Skeletal muscle tissue (tissue), 3 donors: ENCODE measurements at regions not wholly inside any gene's neighbourhood (a gene's known extent, or its start where the extent isn't known, plus 50 kb on each side); places are given as distances from the start of the nearest gene placed in this dataset.

Experiments used
- H3K27ac ChIP-seq: one replicate; pipeline ENCODE4 v1.7.0; 2013; ENCODE audit warnings: mild to moderate bottlenecking, low read depth, low read length, inconsistent platforms
- H3K27me3 ChIP-seq, 3 donors: one replicate each; pipeline ENCODE4 v1.7.0; 2013; ENCODE audit warnings: low read length in 3 of 3; ENCODE audit not compliant: control insufficient read depth in 3 of 3, insufficient read depth in 3 of 3
- H3K36me3 ChIP-seq, 3 donors: one replicate each; pipeline ENCODE4 v1.7.0; 2013; ENCODE audit warnings: low read length in 3 of 3; ENCODE audit not compliant: control insufficient read depth in 3 of 3, insufficient read depth in 3 of 3
- H3K4me1 ChIP-seq, 3 donors: one replicate each; pipeline ENCODE4 v1.7.0; 2013; ENCODE audit warnings: low read length in 3 of 3, mild to moderate bottlenecking in 3 of 3; ENCODE audit not compliant: control insufficient read depth in 3 of 3, insufficient read depth in 3 of 3
- H3K4me3 ChIP-seq, 3 donors: one replicate each; pipeline ENCODE4 v1.7.0; 2013; ENCODE audit warnings: low read length in 3 of 3
- H3K9ac ChIP-seq, 3 donors: one replicate each; pipeline ENCODE4 v1.7.0; 2013; ENCODE audit warnings: low read length in 3 of 3, mild to moderate bottlenecking in 3 of 3, moderate library complexity in 2 of 3, low read depth in 1 of 3
- H3K9me3 ChIP-seq, 3 donors: one replicate each; pipeline ENCODE4 v1.7.0; 2013; ENCODE audit warnings: low read length in 3 of 3; ENCODE audit not compliant: control insufficient read depth in 3 of 3
- donor health status: Osteomylitis.

GRCh38 chr14:40758076-40758475 is 848.6 kb upstream of the LRFN5 start:
- H3K9ac ChIP-seq = no peak overlapping the region
- H3K27me3 ChIP-seq = no peaks in the 10 kb centered on the region
- H3K9me3 ChIP-seq = peaks cover 0 to 2% (median 0%) of the 10 kb centered on the region in 3 donors
- H3K4me1 ChIP-seq = no peaks in the 10 kb centered on the region
- no peaks in the 10 kb centered on the region for H3K36me3 ChIP-seq
- H3K4me3 ChIP-seq = no peak overlapping the region
- H3K27ac ChIP-seq = no peak overlapping the region

- no peaks in the 10 kb centered on the region for H3K36me3 ChIP-seq
- H3K4me1 ChIP-seq = no peaks in the 10 kb centered on the region
- no peak overlapping the region for H3K4me3 ChIP-seq
- H3K9me3 ChIP-seq = peaks cover 0 to 2% (median 0%) of the 10 kb centered on the region in 3 donors
- H3K27ac ChIP-seq = no peak overlapping the region
- no peak overlapping the region for H3K9ac ChIP-seq
- no peaks in the 10 kb centered on the region for H3K27me3 ChIP-seq
These were observed 849.2 kb upstream of the LRFN5 start for GRCh38 chr14:40757376-40757950.

DNA sequence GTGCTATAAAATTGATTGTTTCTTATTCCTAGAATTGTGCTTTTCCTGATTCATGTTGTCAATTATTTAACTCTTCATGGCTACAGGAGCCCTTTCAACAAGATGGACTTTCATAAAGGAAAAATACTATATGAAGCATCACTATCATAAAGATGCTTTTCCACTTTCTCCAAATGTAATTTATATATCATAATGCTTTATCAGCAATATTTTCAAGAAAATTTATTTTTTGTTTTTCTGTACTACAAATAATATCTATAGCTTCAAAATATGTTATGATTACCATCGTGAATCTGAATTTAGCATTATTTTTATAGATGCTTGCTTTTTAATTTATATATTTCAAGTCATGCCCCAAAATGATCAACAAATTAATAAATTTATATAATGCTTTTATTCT is 873.5 kb upstream of the LRFN5 start:
- no peaks in the 10 kb centered on the region for H3K4me1 ChIP-seq
- H3K9me3 ChIP-seq = no peaks in the 10 kb centered on the region
- H3K4me3 ChIP-seq = no peak overlapping the region
- H3K9ac ChIP-seq = no peak overlapping the region
- no peaks in the 10 kb centered on the region for H3K36me3 ChIP-seq
- no peaks in the 10 kb centered on the region for H3K27me3 ChIP-seq
- H3K27ac ChIP-seq = no peak overlapping the region

DNA sequence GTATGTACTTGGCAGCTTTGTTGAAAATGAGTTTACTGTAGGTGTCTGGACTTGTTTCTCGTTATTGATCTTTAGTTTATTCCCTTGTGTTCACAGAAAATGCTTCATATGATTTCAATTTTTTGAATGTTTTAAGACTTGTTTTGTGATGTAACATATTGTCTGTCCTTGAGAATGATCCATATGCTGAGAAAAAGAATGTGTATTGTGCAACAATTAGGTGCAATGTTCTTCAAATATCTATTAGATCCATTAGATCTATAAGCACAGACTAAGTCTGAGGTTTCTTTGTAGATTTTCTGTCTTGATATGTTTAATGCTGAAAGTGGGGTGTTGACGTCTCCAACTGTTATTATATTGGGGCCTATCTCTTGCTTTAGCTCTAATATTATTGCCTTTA is 879.6 kb upstream of the LRFN5 start:
- H3K4me1 ChIP-seq = no peaks in the 10 kb centered on the region
- H3K27me3 ChIP-seq = no peaks in the 10 kb centered on the region
- no peaks in the 10 kb centered on the region for H3K36me3 ChIP-seq
- H3K4me3 ChIP-seq = no peak overlapping the region
- H3K9ac ChIP-seq = no peak overlapping the region
- no peak overlapping the region for H3K27ac ChIP-seq
- peaks cover 0 to 7% (median 0%) of the 10 kb centered on the region in 3 donors for H3K9me3 ChIP-seq

- H3K4me1 ChIP-seq = no peaks in the 10 kb centered on the region
These were observed 893.3 kb upstream of the LRFN5 start for GRCh38 chr14:40713387-40713786.

DNA sequence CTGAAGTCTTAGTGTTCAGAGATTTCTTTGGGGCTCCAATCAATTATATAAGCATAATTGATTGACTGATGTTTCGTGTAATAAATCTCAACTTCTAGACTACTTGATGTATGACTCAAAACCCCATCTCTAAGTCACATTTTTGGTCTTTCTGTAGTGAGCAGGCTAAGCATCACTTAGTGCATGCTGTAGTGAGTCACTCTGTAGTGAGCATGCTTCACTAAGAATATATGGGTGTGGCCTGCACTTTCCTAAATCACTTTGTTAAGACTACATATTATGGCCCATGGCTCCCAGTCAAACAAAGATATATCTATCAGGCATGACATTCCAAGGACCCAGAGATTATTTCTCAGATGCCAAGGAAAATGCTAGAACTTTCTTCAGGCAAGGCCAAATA is 909.4 kb upstream of the LRFN5 start:
- Histone ChIP-seq H3K36me3 (no peaks in the 10 kb centered on the region), H3K9ac (no peak overlapping the region), H3K9me3 (no peaks in the 10 kb centered on the region)

More at GRCh38 chr14:40713387-40713786, 893.3 kb upstream of the LRFN5 start:
- no peaks in the 10 kb centered on the region for H3K9me3 ChIP-seq
- H3K27me3 ChIP-seq = no peaks in the 10 kb centered on the region
- H3K36me3 ChIP-seq = no peaks in the 10 kb centered on the region
- H3K4me3 ChIP-seq = no peak overlapping the region
- no peak overlapping the region for H3K9ac ChIP-seq
- H3K27ac ChIP-seq = no peak overlapping the region

GRCh38 chr14:40694023-40694422 is 912.7 kb upstream of the LRFN5 start:
- Histone ChIP-seq H3K36me3 (no peaks in the 10 kb centered on the region), H3K9me3 (no peaks in the 10 kb centered on the region), H3K27ac (no peak overlapping the region), H3K27me3 (no peaks in the 10 kb centered on the region), H3K9ac (no peak overlapping the region), H3K4me1 (no peaks in the 10 kb centered on the region), H3K4me3 (no peak overlapping the region)

More for the DNA sequence above, 909.4 kb upstream of the LRFN5 start:
- no peak overlapping the region for H3K4me3 ChIP-seq
- H3K4me1 ChIP-seq = no peaks in the 10 kb centered on the region
- H3K27ac ChIP-seq = no peak overlapping the region
- no peaks in the 10 kb centered on the region for H3K27me3 ChIP-seq

DNA sequence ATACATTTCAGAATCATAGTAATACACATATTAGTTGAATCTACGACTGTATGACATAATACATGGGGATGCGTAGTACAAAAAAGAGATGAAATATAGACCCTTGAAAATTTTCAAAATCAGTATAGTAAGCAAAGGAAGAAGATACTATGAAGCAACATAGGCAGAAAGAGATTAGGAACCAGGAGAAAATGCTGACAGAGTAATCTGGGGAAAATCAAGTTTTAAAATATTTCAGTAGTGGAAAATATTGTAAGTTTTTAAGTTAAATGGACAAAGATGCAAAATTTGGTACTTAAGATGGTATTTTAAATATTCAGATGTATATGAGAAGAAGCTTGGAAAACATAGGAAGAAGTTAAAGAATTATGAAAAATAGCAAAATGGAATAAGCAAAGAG is 915.6 kb upstream of the LRFN5 start:
- no peak overlapping the region for H3K27ac ChIP-seq
- no peaks in the 10 kb centered on the region for H3K27me3 ChIP-seq
- no peak overlapping the region for H3K9ac ChIP-seq
- no peak overlapping the region for H3K4me3 ChIP-seq
- H3K36me3 ChIP-seq = no peaks in the 10 kb centered on the region
- H3K9me3 ChIP-seq = no peaks in the 10 kb centered on the region
- no peaks in the 10 kb centered on the region for H3K4me1 ChIP-seq

GRCh38 chr14:40685764-40686163 is 920.9 kb upstream of the LRFN5 start:
- Histone ChIP-seq H3K4me1 (no peaks in the 10 kb centered on the region), H3K27me3 (no peaks in the 10 kb centered on the region)

DNA sequence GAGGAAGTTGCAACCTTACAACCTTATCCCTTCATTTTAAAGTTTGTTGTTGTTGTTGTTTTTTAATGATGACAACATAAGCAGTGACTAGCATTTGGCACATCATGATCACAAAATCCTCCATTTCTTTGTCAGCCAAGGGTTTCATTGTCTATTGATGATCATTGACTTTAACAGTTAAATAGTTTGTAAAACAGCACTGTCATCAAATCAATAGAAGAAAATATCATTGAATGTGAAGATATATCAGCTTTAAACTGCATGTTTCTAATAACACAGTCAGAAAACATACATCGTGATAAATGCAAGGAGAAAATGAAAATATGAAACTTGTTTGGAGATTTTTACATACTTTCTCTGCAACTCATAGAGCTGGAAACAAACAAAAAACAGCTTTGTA is 922.3 kb upstream of the LRFN5 start:
- H3K36me3 ChIP-seq = no peaks in the 10 kb centered on the region
- H3K4me3 ChIP-seq = no peak overlapping the region
- no peak overlapping the region for H3K9ac ChIP-seq
- H3K27ac ChIP-seq = no peak overlapping the region
- H3K9me3 ChIP-seq = no peaks in the 10 kb centered on the region
- no peaks in the 10 kb centered on the region for H3K4me1 ChIP-seq
- H3K27me3 ChIP-seq = no peaks in the 10 kb centered on the region

More at GRCh38 chr14:40685764-40686163, 920.9 kb upstream of the LRFN5 start:
- Histone ChIP-seq H3K27ac (no peak overlapping the region), H3K36me3 (no peaks in the 10 kb centered on the region), H3K9ac (no peak overlapping the region), H3K9me3 (no peaks in the 10 kb centered on the region), H3K4me3 (no peak overlapping the region)
